HL-60 (cell line): ENCODE measurements at regions not wholly inside any gene's neighbourhood (a gene's known extent, or its start where the extent isn't known, plus 50 kb on each side); places are given as distances from the start of the nearest gene placed in this dataset.
"Not testable (repeated sequence)": the region's sequence is repeated elsewhere in the genome, so short reads cannot be mapped to it uniquely, and the experiment has no call there.

Experiments
- DNase-seq, 2 experiments: peaks; one replicate each; pipeline ENCODE4 v3.0.0-alpha.2; 2010 to 2020; ENCODE audit warnings: low read depth in 1 of 2, low spot score in 1 of 2
- H3K27ac ChIP-seq: fragments of 250-450 bp; sonication (Bioruptor Pico); replicated peaks from 2 replicates; pipeline ENCODE4 v1.5.1; 2020; ENCODE audit warnings: mild to moderate bottlenecking, moderate library complexity
- H3K27me3 ChIP-seq: fragments of 250-450 bp; sonication (Bioruptor Pico); 2 replicates; pipeline ENCODE4 v1.5.1; 2021; ENCODE audit warnings: mild to moderate bottlenecking, moderate library complexity; ENCODE audit not compliant: insufficient read depth, poor library complexity, severe bottlenecking
- H3K4me3 ChIP-seq: replicated peaks from 2 replicates; pipeline ENCODE4 v1.5.1; 2011; ENCODE audit warnings: mild to moderate bottlenecking, control low read depth, low read length; ENCODE audit not compliant: insufficient read depth
- CTCF ChIP-seq: IDR thresholded peaks from one replicate; pipeline ENCODE4 v1.5.1; 2011; ENCODE audit warnings: low read length, control low read depth, inconsistent platforms; ENCODE audit not compliant: insufficient read depth
- GABPA ChIP-seq: IDR thresholded peaks from 2 replicates; pipeline ENCODE4 v1.6.1; 2012; ENCODE audit warnings: low read depth
- POLR2AphosphoS5 ChIP-seq: IDR thresholded peaks from 2 replicates; pipeline ENCODE4 v1.6.1; 2012; ENCODE audit warnings: low read depth
- REST ChIP-seq: IDR thresholded peaks from 2 replicates; pipeline ENCODE4 v1.6.1; 2012; ENCODE audit warnings: low read depth; ENCODE audit not compliant: insufficient replicate concordance
- SPI1 ChIP-seq: IDR thresholded peaks from 2 replicates; pipeline ENCODE4 v1.6.1; 2012; ENCODE audit warnings: low read depth, mild to moderate bottlenecking, borderline replicate concordance

- H3K4me3 ChIP-seq: no peak overlapping the region
- DNase-seq: peak in 1 of 2 experiments; percentile 32
- no peak for TF ChIP-seq REST
- TF ChIP-seq SPI1: no peak
- TF ChIP-seq GABPA: no peak
- TF ChIP-seq POLR2AphosphoS5: no peak
- peak; percentile 25 for TF ChIP-seq CTCF
- H3K27me3 ChIP-seq: peaks cover 46% of the 10 kb centered on the region
- no peak overlapping the region for H3K27ac ChIP-seq
These were observed 163.0 kb upstream of the PPP1R3A start for GRCh38 chr7:114081606-114082425.

GRCh38 chr7:114077158-114077524, 158.3 kb upstream of the PPP1R3A start:
- not testable (repeated sequence) for H3K27me3 ChIP-seq, H3K4me3 ChIP-seq, DNase-seq, H3K27ac ChIP-seq

- not testable (repeated sequence) for H3K27ac ChIP-seq, H3K27me3 ChIP-seq, H3K4me3 ChIP-seq, DNase-seq
These were observed 157.8 kb upstream of the PPP1R3A start for GRCh38 chr7:114076392-114077157.

GRCh38 chr7:114073701-114074100, 154.9 kb upstream of the PPP1R3A start:
- TF ChIP-seq GABPA (no peak), REST (no peak), CTCF (no peak), POLR2AphosphoS5 (no peak), SPI1 (no peak)
- Histone ChIP-seq H3K4me3 (no peak overlapping the region), H3K27me3 (no peaks in the 10 kb centered on the region), H3K27ac (no peak overlapping the region)
- DNase-seq: no peak
